K562 (cell line): ENCODE measurements at regions not wholly inside any gene's neighbourhood (a gene's known extent, or its start where the extent isn't known, plus 50 kb on each side); places are given as distances from the start of the nearest gene placed in this dataset.

Experiments
- BACH1 ChIP-seq: fragments of 200-800 bp; sonication (Bioruptor generic); IDR thresholded peaks from 2 replicates; pipeline ENCODE4 v1.6.1; 2016; ENCODE audit warnings: missing genetic modification characterization, missing compliant biosample characterization
- BRF1 ChIP-seq: IDR thresholded peaks from 3 replicates; pipeline ENCODE4 v1.6.1; 2011; ENCODE audit warnings: borderline replicate concordance, mild to moderate bottlenecking; ENCODE audit not compliant: insufficient read length; ENCODE audit errors: extremely low read depth
- CREM ChIP-seq: IDR thresholded peaks from 2 replicates; pipeline ENCODE4 v1.6.1; 2014; ENCODE audit warnings: antibody characterized with exemption, low read depth
- FOXK1 ChIP-seq: sonication (generic); formaldehyde crosslinking; IDR thresholded peaks from 2 replicates; pipeline ENCODE4 v1.8.0; 2022; ENCODE audit warnings: missing genetic modification reagents, mild to moderate bottlenecking, borderline replicate concordance
- GTF2F1 ChIP-seq: IDR thresholded peaks from 2 replicates; pipeline ENCODE4 v1.6.1; 2011; ENCODE audit warnings: low read depth, low read length, improper control_type of control experiment
- MAFF ChIP-seq: IDR thresholded peaks from 2 replicates; pipeline ENCODE4 v1.6.1; 2012; ENCODE audit warnings: low read length, improper control_type of control experiment
- MAFG ChIP-seq: fragments of 450-650 bp; conservative IDR thresholded peaks from 2 replicates; pipeline ENCODE4 v1.6.1; 2016; ENCODE audit warnings: missing genetic modification characterization, missing compliant biosample characterization
- MAFK ChIP-seq: IDR thresholded peaks from 2 replicates; pipeline ENCODE4 v1.6.1; 2011; ENCODE audit warnings: low read length, improper control_type of control experiment
- NFE2 ChIP-seq: IDR thresholded peaks from 2 replicates; pipeline ENCODE4 v1.6.1; 2014; ENCODE audit warnings: antibody characterized with exemption, low read depth
- NFRKB ChIP-seq: fragments of 450-650 bp; IDR thresholded peaks from 2 replicates; pipeline ENCODE4 v1.6.1; 2016; ENCODE audit warnings: low read depth
- NFYB ChIP-seq: IDR thresholded peaks from 2 replicates; pipeline ENCODE4 v1.6.1; 2011; ENCODE audit warnings: mild to moderate bottlenecking, moderate library complexity; ENCODE audit not compliant: insufficient read length; ENCODE audit errors: extremely low read depth
- POLR2H ChIP-seq: IDR thresholded peaks from 2 replicates; pipeline ENCODE4 v1.6.1; 2016; ENCODE audit warnings: missing genetic modification characterization, low read depth, mild to moderate bottlenecking, control low read depth, missing compliant biosample characterization, moderate library complexity
- POLR3G ChIP-seq: IDR thresholded peaks from 2 replicates; pipeline ENCODE4 v1.6.1; 2011; ENCODE audit not compliant: insufficient read length, insufficient replicate concordance; ENCODE audit errors: extremely low read depth
- ZBTB9 ChIP-seq: fragments of 450-650 bp; formaldehyde crosslinking; IDR thresholded peaks from 2 replicates; pipeline ENCODE4 v1.4.0; 2020; ENCODE audit warnings: mild to moderate bottlenecking, moderate library complexity
- ZKSCAN3 ChIP-seq: fragments of 250-450 bp; sonication (Bioruptor Pico); IDR thresholded peaks from 2 replicates; pipeline ENCODE4 v1.4.0; 2020
- ZNF224 ChIP-seq: sonication (generic); formaldehyde crosslinking; IDR thresholded peaks from 2 replicates; pipeline ENCODE4 v1.8.0; 2022; ENCODE audit warnings: mild to moderate bottlenecking, missing genetic modification reagents
- TF ChIP-seq, protein P1 (sequence below): sonication (generic); formaldehyde crosslinking; IDR thresholded peaks from 2 replicates; pipeline ENCODE4 v1.8.0; 2022; ENCODE audit warnings: mild to moderate bottlenecking, missing genetic modification reagents
- TF ChIP-seq, protein P2 (sequence below): sonication (generic); formaldehyde crosslinking; IDR thresholded peaks from 2 replicates; pipeline ENCODE4 v1.8.0; 2023; ENCODE audit warnings: mild to moderate bottlenecking, missing genetic modification reagents
- TF ChIP-seq, protein P3 (sequence below), 2 experiments: fragments of 450-650 bp in 1 of 2; sonication (generic) in 1 of 2; formaldehyde crosslinking in 1 of 2; IDR thresholded peaks in 1 of 2; conservative IDR thresholded peaks in 1 of 2; 2 replicates each; pipeline versions ENCODE4 v1.6.1 to v1.8.1; 2016 to 2023; ENCODE audit warnings: mild to moderate bottlenecking in 2 of 2, moderate library complexity in 2 of 2, inconsistent platforms in 1 of 2, missing genetic modification reagents in 1 of 2

- TF ChIP-seq BACH1 (no peak), POLR2H (tag) (no peak), POLR3G (no peak), MAFF (peak; percentile 52; the same call in 1 of the 2 replicates), NFE2 (no peak), NFRKB (no peak), ZNF224 (CRISPR knock-in tag) (no peak), GTF2F1 (no peak), CREM (no peak), FOXK1 (no peak), BRF1 (no peak), MAFK (peak; percentile 53; the same call in 1 of the 2 replicates), ZKSCAN3 (no peak), ZBTB9 (CRISPR knock-in tag) (no peak), NFYB (no peak), MAFG (tag) (peak; percentile 78)
- TF ChIP-seq, protein P1, sequence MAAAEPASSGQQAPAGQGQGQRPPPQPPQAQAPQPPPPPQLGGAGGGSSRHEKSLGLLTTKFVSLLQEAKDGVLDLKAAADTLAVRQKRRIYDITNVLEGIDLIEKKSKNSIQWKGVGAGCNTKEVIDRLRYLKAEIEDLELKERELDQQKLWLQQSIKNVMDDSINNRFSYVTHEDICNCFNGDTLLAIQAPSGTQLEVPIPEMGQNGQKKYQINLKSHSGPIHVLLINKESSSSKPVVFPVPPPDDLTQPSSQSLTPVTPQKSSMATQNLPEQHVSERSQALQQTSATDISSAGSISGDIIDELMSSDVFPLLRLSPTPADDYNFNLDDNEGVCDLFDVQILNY (CRISPR knock-in tag) = no peak
- TF ChIP-seq, protein P2, sequence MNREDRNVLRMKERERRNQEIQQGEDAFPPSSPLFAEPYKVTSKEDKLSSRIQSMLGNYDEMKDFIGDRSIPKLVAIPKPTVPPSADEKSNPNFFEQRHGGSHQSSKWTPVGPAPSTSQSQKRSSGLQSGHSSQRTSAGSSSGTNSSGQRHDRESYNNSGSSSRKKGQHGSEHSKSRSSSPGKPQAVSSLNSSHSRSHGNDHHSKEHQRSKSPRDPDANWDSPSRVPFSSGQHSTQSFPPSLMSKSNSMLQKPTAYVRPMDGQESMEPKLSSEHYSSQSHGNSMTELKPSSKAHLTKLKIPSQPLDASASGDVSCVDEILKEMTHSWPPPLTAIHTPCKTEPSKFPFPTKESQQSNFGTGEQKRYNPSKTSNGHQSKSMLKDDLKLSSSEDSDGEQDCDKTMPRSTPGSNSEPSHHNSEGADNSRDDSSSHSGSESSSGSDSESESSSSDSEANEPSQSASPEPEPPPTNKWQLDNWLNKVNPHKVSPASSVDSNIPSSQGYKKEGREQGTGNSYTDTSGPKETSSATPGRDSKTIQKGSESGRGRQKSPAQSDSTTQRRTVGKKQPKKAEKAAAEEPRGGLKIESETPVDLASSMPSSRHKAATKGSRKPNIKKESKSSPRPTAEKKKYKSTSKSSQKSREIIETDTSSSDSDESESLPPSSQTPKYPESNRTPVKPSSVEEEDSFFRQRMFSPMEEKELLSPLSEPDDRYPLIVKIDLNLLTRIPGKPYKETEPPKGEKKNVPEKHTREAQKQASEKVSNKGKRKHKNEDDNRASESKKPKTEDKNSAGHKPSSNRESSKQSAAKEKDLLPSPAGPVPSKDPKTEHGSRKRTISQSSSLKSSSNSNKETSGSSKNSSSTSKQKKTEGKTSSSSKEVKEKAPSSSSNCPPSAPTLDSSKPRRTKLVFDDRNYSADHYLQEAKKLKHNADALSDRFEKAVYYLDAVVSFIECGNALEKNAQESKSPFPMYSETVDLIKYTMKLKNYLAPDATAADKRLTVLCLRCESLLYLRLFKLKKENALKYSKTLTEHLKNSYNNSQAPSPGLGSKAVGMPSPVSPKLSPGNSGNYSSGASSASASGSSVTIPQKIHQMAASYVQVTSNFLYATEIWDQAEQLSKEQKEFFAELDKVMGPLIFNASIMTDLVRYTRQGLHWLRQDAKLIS = no peak
- TF ChIP-seq, protein P3, sequence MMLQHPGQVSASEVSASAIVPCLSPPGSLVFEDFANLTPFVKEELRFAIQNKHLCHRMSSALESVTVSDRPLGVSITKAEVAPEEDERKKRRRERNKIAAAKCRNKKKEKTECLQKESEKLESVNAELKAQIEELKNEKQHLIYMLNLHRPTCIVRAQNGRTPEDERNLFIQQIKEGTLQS (IDR thresholded peaks at IDR 0.05) = peak; percentile 68
- TF ChIP-seq, protein P3 (CRISPR knock-in tag; conservative IDR thresholded peaks at IDR 0.05) = no peak
Measured at GRCh38 chr4:138460477-138461414, 218.6 kb upstream of the SLC7A11 start (continued).
